Esophagus muscularis mucosa (tissue), 4 donors: ENCODE measurements at regions not wholly inside any gene's neighbourhood (a gene's known extent, or its start where the extent isn't known, plus 50 kb on each side); places are given as distances from the start of the nearest gene placed in this dataset.
A peak's percentile ranks its signal among the peaks of the same experiment; 100 is the strongest.

Source experiments
- DNase-seq: peaks from one replicate; pipeline ENCODE4 v3.0.0-alpha.2; 2017; ENCODE audit errors: extremely low spot score
- H3K27ac ChIP-seq, 4 donors: fragments of 200-600 bp; sonication (generic); replicated peaks in 1 of 4; 1 replicate in 3 of 4; 2 replicates in 1 of 4; pipeline ENCODE4 v1.5.1; 2016 to 2019; ENCODE audit warnings: mild to moderate bottlenecking in 1 of 4
- H3K27me3 ChIP-seq, 4 donors: fragments of 200-600 bp; sonication (generic); one replicate each; pipeline versions ENCODE4 v1.5.1 to v1.6.0; 2016 to 2019
- H3K36me3 ChIP-seq, 4 donors: fragments of 200-600 bp; sonication (generic); one replicate each; pipeline ENCODE4 v1.5.1; 2016 to 2019
- H3K4me1 ChIP-seq, 4 donors: fragments of 200-600 bp; sonication (generic); one replicate each; pipeline ENCODE4 v1.5.1; 2016 to 2019
- H3K4me3 ChIP-seq, 4 donors: fragments of 200-600 bp; sonication (generic); 1 replicate in 2 of 4; 2 replicates in 2 of 4; pipeline ENCODE4 v1.5.1; 2016 to 2019; ENCODE audit warnings: mild to moderate bottlenecking in 4 of 4, moderate library complexity in 1 of 4
- H3K9me3 ChIP-seq, 4 donors: fragments of 200-600 bp; sonication (generic); 1 replicate in 3 of 4; 2 replicates in 1 of 4; pipeline ENCODE4 v1.5.1; 2016 to 2019
- EP300 ChIP-seq: sonication (generic); formaldehyde crosslinking; IDR thresholded peaks from one replicate; pipeline ENCODE4 v1.6.1; 2017; ENCODE audit warnings: antibody characterized with exemption
- POLR2A ChIP-seq: fragments of 450-650 bp; IDR thresholded peaks from one replicate; pipeline ENCODE4 v1.6.1; 2017; ENCODE audit warnings: antibody characterized with exemption, moderate library complexity, mild to moderate bottlenecking, low read depth
- POLR2AphosphoS5 ChIP-seq, 2 donors: sonication (generic); formaldehyde crosslinking; IDR thresholded peaks; one replicate each; pipeline ENCODE4 v1.6.1; 2017; ENCODE audit warnings: antibody characterized with exemption in 2 of 2
- WGBS: methylation state at CpG from one replicate; pipeline ENCODE4 v1.1.5; 2018; 5-methylcytosine and 5-hydroxymethylcytosine counted together
- intact Hi-C: fragments of 100-400 bp; cut with DNase I; formaldehyde crosslinking; loops from one replicate; pipeline ENCODE4 v1.15.1; 2023
- TF ChIP-seq, protein P1 (sequence below), 3 experiments: fragments of 200-600 bp in 2 of 3; fragments of 450-650 bp in 1 of 3; sonication (generic) in 2 of 3; IDR thresholded peaks; one replicate each; pipeline ENCODE4 v1.5.1; 2017 to 2019; ENCODE audit warnings: antibody characterized with exemption in 3 of 3, mild to moderate bottlenecking in 2 of 3, moderate library complexity in 1 of 3

DNA sequence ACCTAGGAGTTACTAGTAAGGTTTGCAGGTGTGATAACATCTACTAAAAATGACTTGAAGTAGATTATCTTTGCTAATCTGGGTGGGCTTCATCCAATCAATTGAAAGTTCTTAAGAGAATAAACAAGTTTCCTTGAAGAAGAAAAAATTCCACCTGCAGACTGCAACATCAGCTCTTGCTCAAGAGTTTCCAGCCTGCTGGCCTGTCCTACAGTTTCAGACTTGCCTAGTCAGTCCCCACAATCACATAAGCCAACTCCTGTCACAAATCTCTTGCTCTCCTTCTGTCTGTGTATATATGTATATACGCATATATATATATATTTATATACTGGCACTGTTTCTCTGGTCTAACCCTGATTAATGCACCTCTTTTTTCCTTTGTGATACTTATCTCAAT, 67.3 kb upstream of the ITM2B start:
- intact Hi-C loops: no loop called here
- Histone ChIP-seq H3K36me3 (no peaks in the 10 kb centered on the region), H3K27ac (no peak overlapping the region), H3K27me3 (no peaks in the 10 kb centered on the region), H3K4me1 (peaks cover 5 to 16% (median 11%) of the 10 kb centered on the region in 4 donors), H3K9me3 (no peaks in the 10 kb centered on the region), H3K4me3 (no peak overlapping the region)
- DNase-seq: no peak
- TF ChIP-seq POLR2AphosphoS5 (IDR thresholded peaks at IDR 0.05) (no peak), POLR2A (no peak), EP300 (no peak)
- TF ChIP-seq, protein P1, sequence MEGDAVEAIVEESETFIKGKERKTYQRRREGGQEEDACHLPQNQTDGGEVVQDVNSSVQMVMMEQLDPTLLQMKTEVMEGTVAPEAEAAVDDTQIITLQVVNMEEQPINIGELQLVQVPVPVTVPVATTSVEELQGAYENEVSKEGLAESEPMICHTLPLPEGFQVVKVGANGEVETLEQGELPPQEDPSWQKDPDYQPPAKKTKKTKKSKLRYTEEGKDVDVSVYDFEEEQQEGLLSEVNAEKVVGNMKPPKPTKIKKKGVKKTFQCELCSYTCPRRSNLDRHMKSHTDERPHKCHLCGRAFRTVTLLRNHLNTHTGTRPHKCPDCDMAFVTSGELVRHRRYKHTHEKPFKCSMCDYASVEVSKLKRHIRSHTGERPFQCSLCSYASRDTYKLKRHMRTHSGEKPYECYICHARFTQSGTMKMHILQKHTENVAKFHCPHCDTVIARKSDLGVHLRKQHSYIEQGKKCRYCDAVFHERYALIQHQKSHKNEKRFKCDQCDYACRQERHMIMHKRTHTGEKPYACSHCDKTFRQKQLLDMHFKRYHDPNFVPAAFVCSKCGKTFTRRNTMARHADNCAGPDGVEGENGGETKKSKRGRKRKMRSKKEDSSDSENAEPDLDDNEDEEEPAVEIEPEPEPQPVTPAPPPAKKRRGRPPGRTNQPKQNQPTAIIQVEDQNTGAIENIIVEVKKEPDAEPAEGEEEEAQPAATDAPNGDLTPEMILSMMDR (IDR thresholded peaks at IDR 0.05): no peak
- 100% methylated on average over 1 of the region's 1 CpG for WGBS

DNA sequence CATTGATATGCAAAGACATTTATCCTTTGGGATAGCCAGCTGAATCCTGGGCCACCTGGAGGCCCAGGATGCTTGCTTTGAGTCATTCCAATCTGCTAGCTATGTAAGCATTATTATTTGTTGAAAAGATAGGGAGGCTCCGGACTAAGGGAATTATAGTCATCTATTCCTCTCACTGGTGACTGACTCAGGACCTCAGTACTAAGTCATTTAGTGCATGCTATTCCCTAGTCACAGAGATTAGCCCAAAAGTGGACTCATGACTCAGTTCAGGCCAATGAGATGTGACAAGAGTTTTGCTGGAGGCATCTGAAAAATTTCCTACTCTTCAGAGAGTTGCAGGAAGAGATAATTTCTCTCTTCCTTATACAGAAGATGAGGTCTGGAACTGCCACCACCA, 67.9 kb upstream of the ITM2B start:
- no peaks in the 10 kb centered on the region for H3K9me3 ChIP-seq
- intact Hi-C loops: no loop called here
- no peak overlapping the region for H3K27ac ChIP-seq
- peaks cover 5 to 20% (median 12%) of the 10 kb centered on the region in 4 donors for H3K4me1 ChIP-seq
- 85% methylated on average over 1 of the region's 1 CpG for WGBS
- H3K36me3 ChIP-seq: no peaks in the 10 kb centered on the region
- DNase-seq: no peak
- no peak overlapping the region for H3K4me3 ChIP-seq
- TF ChIP-seq, protein P1 (IDR thresholded peaks at IDR 0.05): no peak
- no peak for TF ChIP-seq EP300
- no peak for TF ChIP-seq POLR2A
- TF ChIP-seq POLR2AphosphoS5 (IDR thresholded peaks at IDR 0.05): no peak
- H3K27me3 ChIP-seq: no peaks in the 10 kb centered on the region

DNA sequence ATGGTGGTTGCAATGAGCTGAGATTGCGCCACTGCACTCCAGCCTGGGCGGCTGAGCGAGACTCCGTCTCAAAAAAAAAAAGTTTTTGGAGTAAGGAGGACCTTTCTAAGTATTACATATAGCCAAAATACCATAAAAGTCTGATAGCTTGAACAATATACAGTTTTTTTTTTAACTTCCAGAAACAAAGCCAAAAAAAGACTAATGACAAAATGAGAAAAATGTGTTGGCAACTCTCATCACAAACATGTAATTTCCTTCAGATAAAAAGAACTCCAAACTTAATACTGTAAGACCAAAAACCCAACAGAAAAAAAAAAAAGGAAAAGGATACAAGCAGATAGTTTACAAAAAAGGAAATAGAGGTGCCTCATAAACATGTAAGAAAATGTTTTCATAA, 68.2 kb upstream of the MED4 start:
- H3K27ac ChIP-seq: peak overlapping the region in 1 of 4 donors; percentile 58
- intact Hi-C loops: no loop called here
- H3K36me3 ChIP-seq: no peaks in the 10 kb centered on the region
- no peaks in the 10 kb centered on the region for H3K27me3 ChIP-seq
- H3K4me1 ChIP-seq: peaks cover 5 to 20% (median 14%) of the 10 kb centered on the region in 4 donors
- H3K4me3 ChIP-seq: no peak overlapping the region
- no peaks in the 10 kb centered on the region for H3K9me3 ChIP-seq
- WGBS: 82% methylated on average over 4 of the region's 4 CpGs
- DNase-seq: no peak
- TF ChIP-seq, protein P1 (IDR thresholded peaks at IDR 0.05): no peak
- no peak for TF ChIP-seq POLR2AphosphoS5 (IDR thresholded peaks at IDR 0.05)
- no peak for TF ChIP-seq EP300
- TF ChIP-seq POLR2A: no peak

DNA sequence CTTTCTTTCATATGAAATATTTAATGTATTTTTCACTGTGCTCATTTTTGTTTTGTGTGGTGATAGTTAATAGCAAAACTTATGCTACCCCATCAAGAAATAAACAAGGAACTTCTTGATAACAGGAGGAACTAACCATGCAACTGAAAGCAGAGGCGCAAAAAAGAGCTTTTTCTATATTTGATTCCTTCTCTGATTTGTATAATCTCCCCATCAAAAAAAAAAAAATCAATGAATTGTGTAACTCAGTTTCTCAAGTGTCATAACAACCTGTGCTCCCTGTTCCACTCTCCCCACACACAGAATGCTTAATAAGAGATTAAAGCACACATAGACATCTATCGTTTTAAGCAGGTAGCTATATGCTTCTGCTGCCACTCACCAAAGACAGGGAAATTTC, 67.3 kb upstream of the MED4 start:
- H3K9me3 ChIP-seq: no peaks in the 10 kb centered on the region
- peak overlapping the region; percentile 39 to 75 (median 66) for H3K27ac ChIP-seq
- no peak for DNase-seq
- TF ChIP-seq POLR2A (no peak), POLR2AphosphoS5 (IDR thresholded peaks at IDR 0.05) (no peak), EP300 (no peak)
- TF ChIP-seq, protein P1 (IDR thresholded peaks at IDR 0.05): no peak
- H3K4me1 ChIP-seq: peaks cover 5 to 20% (median 14%) of the 10 kb centered on the region in 4 donors
- H3K36me3 ChIP-seq: no peaks in the 10 kb centered on the region
- H3K27me3 ChIP-seq: no peaks in the 10 kb centered on the region
- 76% methylated on average over 2 of the region's 2 CpGs for WGBS
- no peak overlapping the region for H3K4me3 ChIP-seq
- intact Hi-C loops: no loop called here

DNA sequence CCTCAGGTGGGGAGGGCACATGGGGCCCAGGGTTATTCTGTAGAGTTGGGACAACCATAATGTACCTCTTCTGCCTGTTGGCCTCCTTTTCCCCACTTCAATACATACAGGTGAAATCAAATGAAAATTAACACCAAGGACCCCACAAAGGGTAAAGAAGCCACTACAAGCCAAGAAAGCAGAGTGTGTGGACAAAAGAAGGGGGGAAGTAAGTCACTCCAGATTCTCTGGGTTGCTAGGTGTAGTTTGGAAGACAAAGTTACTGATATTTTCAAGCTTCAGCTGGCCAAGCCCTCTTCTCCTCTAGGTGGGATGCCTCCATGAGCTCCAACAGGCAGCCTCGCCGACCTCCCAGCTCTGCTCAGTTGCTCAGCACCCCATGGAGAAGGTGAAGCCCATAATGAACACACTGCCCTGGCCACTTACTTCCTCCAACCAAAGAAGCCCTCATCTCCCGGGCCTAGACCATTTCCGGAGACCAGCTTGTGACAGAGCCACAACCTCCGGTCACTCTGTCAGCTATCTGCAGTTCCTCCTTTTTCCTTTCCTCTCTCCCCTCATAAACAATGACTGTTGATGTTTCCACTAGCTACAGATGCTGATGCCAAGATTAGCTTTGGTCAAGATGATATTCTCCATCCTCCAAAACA, 66.8 kb upstream of the MED4 start:
- Histone ChIP-seq H3K4me1 (peaks cover 5 to 20% (median 14%) of the 10 kb centered on the region in 4 donors), H3K4me3 (no peak overlapping the region), H3K27me3 (no peaks in the 10 kb centered on the region), H3K36me3 (no peaks in the 10 kb centered on the region), H3K27ac (peak overlapping the region; percentile 40 to 75 (median 66)), H3K9me3 (no peaks in the 10 kb centered on the region)
- TF ChIP-seq POLR2AphosphoS5 (IDR thresholded peaks at IDR 0.05) (no peak), POLR2A (no peak), EP300 (no peak)
- TF ChIP-seq, protein P1 (IDR thresholded peaks at IDR 0.05): no peak
- 76% methylated on average over 5 of the region's 5 CpGs for WGBS
- intact Hi-C loops: no loop called here
- no peak for DNase-seq
